ENCODE measurements at regions not wholly inside any gene's neighbourhood (a gene's known extent, or its start where the extent isn't known, plus 50 kb on each side); places are given as distances from the start of the nearest gene placed in this dataset.

DNA sequence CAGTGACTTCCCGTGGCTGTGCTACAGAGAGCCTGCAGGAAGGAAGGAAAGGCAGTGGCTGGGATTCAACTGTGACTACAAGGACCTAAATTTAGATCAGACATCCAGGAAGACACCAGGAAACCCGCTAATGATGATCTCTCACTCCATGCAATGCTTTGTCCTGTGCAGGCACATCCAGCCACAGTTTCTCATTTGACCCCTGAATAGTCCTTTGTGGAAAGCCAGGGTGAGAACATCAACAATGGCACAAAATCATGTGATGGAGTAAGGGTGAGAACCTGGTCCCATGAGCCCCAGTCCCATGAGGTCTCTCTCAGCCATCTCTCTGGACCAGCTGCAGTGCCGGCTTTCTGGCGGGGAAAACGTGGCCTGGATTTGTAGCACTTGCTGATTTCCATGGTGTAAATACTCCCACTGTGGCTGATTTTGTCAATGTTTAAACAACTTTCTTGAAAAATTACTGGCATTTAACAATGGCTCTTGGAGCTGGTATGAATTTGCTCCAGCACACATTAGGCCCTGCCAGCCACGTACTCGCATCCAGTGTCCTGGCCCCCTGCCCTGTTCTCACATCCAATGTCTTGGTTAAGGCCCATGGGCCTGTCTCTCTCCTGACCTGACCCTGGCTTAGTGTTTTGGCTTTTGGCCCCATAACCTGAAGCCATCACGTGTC, 159.0 kb upstream of the HAAO start:
- DNase-seq: no peak

GRCh38 chr2:42949125-42949524, 156.7 kb upstream of the HAAO start:
- DNase-seq: no peak

GRCh38 chr2:42947809-42948600, 155.6 kb upstream of the HAAO start:
- no peak for DNase-seq

DNA sequence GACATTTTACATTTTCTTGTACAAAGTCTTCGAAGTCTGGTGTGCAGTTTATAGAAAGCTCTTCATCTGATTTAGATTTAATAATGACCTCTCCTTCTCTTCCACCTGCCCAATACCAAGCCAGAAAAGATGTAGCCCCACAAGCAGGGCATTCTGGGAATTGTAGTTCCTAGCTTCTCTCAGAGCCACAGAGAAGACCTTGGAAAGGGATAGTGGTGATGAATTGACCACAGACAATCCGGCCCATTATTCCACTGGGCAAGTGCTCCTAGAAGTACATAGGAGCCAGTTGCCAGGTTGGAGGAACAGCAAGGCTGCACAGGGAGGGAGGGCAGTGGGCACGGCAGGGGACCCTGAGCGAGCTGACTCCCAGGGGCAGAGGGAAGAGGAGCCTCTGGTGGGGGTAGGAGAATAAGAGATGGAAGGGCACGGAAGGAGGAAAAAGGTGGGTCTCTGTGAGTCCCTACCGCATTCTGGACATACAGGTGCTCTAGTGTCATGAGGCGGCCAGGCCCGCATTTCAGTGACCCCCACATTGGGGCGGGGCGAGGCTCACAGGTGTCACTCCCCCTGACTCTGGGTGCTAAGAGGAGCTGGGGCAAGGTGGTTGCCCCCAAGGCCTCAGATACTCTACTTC, 152.5 kb upstream of the HAAO start:
- DNase-seq: no peak

- DNase-seq: no peak
Observed at GRCh38 chr2:42942990-42943493, 150.7 kb upstream of the HAAO start.

DNA sequence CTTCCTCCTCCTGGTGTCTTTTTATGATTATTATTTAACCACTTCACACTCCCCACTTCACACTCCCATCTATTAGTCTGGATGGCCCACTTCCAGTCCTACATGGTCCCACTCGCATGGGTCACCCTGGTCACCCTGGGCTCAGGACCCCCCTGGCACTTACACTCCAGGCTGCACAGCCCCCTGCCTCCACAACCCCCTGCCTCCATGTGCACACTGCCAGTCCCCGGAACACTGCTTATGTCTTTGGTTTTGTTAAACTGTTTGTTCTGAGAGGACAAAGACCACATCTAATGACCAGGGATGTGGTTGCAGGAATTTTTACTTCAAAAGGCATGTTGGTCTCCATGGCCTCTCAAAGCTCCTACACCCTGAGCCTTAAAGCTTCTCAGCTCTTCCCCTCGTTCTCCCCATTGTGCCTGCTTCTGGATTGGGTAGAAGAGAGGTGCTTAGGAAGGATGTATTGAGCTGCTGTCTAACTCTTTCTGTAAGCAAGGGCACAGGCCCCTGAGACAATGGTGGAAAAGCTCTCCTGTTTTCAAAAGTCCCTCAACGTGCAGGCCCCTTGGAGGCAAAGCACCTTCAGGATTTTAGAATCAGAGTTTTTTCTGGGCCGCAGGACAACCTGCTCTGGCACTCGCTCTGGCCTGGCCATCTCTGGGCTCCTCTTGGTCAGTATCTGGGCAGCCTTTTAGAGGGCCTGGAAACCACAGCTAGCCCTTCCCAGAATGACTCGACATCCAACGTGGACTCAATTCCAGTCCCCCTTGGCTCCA, 150.0 kb upstream of the HAAO start:
- DNase-seq: no peak

DNA sequence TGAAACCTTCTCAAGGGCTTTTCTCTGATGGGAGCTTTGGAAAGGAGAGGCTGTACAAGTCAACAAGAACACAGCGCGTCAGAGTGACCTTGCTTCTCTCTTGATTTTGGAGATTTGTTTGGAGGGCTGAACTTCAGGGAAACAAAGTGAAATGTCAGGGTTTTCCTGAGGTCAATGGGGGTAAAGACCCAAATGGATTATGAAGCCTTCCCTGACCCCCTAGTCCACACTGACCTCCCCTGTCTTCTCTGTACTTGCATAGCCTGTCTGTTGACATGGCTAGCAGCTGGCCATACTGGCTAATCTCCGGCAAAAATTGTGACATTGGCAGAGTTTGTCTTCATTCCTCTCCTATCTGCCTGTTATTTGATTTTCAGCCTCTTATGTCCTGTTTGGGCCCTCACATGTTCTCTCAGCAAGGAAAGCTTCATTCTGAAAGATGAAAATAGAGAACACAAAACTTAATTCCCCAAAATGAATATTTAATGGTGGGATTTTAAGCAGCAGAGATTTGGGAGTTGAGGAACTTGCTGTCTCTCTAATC, 149.3 kb upstream of the HAAO start:
- no peak for DNase-seq

- DNase-seq: no peak
Observed at GRCh38 chr2:42939411-42940206, 147.2 kb upstream of the HAAO start.

- no peak for DNase-seq
Observed at GRCh38 chr2:42938671-42939370, 146.4 kb upstream of the HAAO start.

DNA sequence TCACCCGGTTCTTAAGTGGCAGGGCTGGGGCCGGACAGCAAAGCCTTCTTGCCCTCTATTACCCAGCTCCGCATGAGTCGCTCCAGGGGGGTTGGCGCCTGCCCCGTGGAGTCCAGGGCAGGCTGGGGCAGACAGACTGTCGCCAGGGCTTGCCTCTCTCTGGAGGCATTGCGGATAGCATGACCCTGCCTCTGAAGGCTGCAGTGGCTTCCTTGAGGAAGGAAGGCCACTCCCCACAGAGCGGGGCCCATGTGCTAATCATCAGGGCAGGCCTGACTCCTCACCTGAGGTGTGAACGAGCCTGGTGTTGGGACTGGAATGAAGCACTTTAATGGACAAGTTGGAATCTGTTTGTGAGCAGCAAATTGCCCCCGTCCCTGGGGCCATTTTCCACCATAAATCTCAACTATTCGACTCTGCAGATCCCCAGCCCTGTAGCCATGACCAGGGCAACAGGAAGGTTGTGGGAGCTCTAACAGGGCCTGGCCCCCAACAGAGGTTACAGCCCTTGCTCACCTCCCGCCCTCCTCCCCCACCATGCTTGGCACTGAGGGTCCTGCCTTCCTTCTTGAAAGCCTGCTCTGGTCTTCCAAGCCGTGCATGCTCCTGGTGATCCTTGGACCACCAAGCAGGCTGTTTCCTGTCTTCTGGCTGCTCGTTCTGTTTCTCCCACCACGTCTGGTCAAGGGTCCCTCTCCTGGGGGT, 144.9 kb upstream of the HAAO start:
- no peak for DNase-seq

GRCh38 chr2:42935692-42936671, 143.6 kb upstream of the HAAO start:
- no peak for DNase-seq

- DNase-seq: no peak
Observed at GRCh38 chr2:42934580-42935186, 142.3 kb upstream of the HAAO start.

- no peak for DNase-seq
Observed at GRCh38 chr2:42933824-42934254, 141.5 kb upstream of the HAAO start.

DNA sequence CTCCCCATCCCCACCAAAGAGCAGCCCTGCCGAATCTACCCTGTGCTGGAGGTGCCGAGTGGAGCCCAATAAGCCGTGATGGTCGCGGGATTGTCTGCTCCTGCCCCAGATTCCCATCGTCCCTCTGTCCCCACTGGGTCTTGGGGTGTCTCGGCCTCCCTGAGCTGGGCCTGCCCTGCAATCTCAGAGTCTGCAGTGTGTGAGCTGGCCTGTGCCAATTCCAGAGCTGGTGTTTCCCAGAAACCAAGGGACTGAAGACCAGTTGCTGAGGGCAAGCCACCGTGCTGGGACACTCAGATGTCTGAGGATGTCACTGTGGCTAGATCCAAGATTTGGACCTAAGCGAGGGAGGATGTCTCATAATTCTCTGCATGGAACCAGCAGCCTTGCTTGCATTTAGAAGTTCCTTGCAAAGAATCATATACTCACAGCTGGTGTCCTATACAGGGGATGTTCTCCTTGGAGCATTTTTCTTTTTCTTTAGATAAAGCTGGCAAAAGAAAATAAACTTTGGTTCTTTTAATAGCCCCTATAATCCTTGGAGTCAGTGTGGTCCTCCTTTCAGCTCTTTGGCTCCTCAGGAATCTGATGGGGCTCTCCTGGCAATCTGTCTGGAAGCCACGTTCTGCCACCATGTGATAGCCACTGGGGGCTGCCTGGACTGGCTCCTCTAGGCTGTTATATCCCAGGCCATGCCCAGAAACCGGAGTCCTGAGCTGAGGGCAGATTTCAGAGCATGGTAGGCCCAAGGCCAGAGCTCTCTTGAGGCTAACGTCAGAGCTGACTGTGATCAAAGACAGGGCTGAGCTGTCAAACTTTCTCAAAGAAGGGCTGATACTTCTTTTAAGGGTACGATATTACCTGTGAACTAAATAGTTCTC, 140.1 kb upstream of the HAAO start:
- no peak for DNase-seq

DNA sequence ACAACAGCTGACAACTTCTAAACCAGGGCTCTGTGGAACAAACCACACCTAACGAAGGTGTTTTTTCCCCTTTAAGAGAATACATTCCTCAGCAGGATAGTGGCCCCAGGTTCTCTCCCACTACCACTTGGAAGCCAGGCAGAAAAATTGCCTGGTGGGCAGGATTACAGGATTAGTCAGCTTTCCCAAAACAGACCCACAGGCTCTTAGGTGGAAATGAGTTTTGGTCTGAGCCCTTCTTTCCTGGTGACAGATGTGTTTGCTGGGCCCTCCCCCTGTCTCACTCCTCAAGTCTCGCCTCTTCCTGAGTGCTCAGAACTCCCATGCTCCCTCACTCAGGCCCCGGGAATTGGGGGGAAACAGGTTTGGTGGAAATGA, 139.4 kb upstream of the HAAO start:
- no peak for DNase-seq

GRCh38 chr2:42931146-42931817, 138.9 kb upstream of the HAAO start:
- DNase-seq: no peak

Data from right kidney (tissue), 1 donor.